HG02759 (cell line): ENCODE measurements at regions not wholly inside any gene's neighbourhood (a gene's known extent, or its start where the extent isn't known, plus 50 kb on each side); places are given as distances from the start of the nearest gene placed in this dataset.
A peak's percentile ranks its signal among the peaks of the same experiment; 100 is the strongest.
"Not testable (repeated sequence)": the region's sequence is repeated elsewhere in the genome, so short reads cannot be mapped to it uniquely, and the experiment has no call there.

Experiments used
- ATAC-seq: cut with Tn5 transposase; IDR thresholded peaks from one replicate; pipeline ENCODE4 v1.9.1; 2021; ENCODE audit warnings: mild to moderate bottlenecking, moderate library complexity; ENCODE audit not compliant: unreplicated experiment

GRCh38 chr21:15199414-15200383 lies 134.9 kb upstream of the NRIP1 start:
- no peak for ATAC-seq

- no peak for ATAC-seq
Observed at GRCh38 chr21:15203740-15204139, 138.9 kb upstream of the NRIP1 start.

DNA sequence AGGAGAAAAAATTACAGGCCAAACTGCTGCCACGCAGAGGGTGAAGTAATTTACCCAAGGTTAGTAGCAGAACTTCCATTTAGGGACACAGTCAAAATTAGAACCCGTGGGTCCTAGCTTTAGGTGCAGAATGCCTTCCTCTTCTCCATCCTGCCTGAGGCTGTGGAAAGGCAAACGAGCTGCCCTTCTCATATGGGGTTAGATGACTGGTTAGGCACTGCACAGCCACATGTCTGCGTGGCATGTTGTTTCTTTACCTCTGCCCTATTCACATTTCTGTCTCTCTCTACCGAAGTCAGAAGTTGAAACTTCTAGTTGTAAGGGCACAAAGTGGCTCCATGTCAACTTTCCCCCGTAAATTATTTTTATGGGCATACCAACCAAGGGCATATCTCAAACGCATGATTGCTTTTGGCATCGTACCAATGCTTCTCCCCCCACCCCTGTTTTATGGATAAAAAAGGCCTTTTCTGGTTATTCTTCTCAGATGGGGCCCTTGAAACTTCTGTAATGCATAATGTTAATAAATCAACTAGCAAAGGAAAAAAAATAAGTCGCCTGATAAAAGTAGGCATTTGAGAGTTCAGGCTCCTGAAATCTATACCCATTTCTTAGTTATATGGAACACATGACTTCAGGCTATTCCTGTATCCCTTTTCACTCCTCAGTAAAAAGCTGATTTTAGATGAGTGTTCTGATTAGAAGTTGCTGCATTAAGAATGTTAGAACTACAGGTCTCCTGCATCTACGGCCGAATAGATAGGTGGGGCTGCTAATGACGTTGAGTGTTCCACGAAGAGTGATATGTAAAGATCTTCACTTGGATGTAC lies 139.6 kb upstream of the NRIP1 start:
- ATAC-seq = no peak

DNA sequence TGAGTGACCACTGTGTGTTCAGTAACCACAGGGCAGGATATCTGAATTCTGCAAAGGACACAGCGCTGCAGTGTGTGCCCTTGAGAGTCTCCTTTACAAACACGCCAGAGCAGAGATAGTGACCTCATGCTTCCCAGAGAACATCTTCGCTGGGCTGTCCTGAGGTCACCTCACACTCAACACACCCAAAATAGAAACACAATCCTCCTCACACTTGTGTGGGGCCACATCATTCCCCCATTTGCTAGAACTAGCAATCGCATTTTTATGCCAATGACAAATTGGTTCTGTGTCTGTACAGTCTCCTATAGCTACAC lies 140.1 kb upstream of the NRIP1 start:
- ATAC-seq = no peak

DNA sequence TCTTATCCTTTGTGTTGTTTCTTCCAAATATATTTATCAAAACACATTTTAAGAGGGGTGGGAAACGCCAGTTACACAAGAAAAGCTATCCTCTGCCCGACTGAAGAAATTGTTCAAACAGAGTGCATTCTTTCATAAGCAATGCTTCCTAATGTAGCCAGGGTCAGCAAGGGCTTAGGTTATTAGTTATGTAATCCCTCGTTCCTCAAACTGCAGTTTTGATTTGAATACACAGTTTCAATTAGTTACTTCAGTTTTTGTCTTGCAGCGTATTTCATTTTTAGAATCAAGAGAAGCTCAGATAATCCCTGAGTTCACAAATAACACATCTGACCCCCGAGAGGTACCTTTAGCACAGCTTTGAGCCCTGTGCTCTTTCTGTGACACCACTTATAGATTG lies 141.7 kb upstream of the NRIP1 start:
- ATAC-seq = peak; percentile 88

GRCh38 chr21:15207231-15207630 lies 142.4 kb upstream of the NRIP1 start:
- no peak for ATAC-seq

DNA sequence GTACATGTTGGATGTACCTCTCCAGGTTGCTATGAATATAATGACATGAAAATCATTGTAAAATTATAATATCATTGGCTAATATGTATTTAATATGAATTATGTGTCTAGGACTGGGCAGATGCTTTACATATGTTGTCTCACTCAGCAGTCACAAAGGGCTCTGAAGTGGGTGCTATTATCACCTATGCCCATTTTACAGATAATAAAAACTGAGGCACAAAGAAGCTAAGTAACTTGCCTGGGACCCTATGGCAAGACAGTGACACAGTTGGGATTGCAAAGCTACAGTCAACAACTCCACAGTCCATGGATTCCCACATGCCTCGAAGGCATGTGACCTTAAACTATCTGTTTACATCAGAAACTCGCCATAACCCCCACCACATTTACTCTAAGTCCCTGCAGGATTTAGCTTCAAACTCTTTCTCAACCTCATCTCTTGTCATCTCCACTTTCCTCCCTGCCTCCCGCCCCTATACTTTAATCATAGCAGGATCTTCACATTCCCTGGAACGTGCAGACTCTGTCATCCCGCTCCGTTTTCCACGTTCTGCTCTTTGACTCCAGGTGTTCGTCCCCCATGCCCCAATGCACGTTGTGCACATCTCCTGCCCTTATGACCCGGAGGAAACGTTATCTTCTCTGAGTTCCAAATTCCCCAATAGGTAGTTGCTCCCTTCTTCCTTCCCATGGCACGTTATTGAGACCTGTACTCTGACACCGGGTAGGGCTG lies 143.0 kb upstream of the NRIP1 start:
- ATAC-seq = no peak

GRCh38 chr21:15208786-15209185 lies 144.0 kb upstream of the NRIP1 start:
- no peak for ATAC-seq

DNA sequence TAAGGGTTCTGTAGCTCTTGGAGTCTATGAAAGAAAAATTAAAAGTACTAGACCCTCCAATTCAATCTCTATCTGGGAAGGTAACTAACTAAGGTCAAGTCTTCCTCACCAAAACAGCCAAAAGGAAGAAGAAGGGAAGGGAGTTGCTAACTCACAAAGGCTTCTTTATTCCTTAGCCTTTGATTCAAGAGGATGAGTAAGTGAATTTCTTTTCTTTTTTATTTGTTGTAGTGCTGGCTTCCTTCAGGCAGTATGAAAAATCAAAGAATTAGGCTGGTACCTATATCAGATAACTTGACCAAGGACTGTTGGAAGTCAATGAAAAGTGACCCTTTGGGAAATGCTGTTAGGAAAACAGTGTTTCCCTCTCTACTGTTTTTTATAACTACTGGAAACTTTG lies 144.4 kb upstream of the NRIP1 start:
- ATAC-seq = no peak

- no peak for ATAC-seq
Observed at GRCh38 chr21:15210235-15210678, 145.5 kb upstream of the NRIP1 start.

DNA sequence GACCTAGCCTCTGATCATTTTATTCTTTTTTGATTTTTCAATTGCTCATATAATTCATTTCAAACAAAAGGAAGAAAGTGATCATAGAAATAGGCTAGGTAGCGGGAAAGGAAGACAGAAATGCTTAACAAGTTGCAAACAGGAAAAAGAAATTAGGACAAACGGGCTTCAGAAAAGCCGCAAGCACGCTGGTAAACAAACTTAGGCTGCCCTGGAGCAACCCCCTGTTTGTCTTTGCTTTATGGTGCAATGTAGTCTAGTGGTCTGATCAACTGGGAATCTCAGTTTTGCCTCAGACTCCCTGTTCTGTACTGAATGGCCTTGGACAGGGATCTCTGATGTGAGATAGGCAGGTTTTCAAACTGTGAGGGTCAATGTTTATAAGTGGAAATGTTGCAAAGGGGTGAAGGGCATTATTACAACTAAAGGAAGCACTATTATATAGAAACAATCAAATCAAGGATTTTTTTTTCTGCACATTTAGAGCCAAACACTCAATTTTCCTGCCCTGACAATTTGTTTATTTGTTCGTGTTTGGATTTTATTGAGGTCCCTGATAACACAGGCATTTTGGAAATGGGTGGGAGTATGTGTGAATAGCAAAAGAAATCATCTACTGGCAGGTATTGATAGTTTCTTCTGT lies 146.8 kb upstream of the NRIP1 start:
- ATAC-seq = no peak

- ATAC-seq = no peak
Observed at GRCh38 chr21:15212206-15212605, 147.4 kb upstream of the NRIP1 start.

DNA sequence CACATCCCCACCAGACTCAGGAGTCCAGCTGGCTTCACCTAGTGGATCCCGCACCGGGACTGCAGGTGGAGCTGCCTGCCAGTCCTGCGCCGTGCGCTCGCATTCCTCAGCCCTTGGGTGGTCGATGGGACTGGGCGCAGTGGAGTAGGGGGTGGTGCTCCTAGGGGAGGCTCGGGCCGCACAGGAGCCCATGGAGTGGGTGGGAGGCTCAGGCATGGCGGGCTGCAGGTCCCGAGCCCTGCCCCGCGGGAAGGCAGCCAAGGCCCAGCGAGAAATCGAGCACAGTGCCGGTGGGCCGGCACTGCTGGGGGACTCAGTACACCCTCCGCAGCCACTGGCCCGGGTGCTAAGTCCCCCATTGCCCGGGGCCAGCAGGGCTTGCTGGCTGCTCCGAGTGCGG lies 153.7 kb upstream of the NRIP1 start:
- ATAC-seq = not testable (repeated sequence)

- no peak for ATAC-seq
Observed at GRCh38 chr21:15219039-15219438, 154.2 kb upstream of the NRIP1 start.

DNA sequence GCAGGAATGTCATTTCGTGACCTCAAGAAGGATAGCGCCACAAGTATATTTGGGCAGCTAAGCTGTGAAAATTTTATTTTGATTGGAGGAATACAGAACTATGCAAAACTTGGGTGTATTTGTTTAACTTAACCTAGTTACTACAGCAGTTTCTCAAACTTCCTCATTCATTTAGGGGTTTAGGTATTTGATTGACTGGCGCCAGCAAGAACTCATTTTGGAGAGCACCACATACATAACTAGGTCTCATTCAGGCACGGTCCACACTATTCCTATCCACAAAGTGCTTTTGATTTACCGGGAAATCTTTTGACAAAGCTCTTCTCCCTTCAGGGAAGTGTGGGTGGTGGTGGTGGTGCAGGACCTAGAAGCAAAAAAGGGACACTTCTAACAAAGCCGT lies 155.1 kb upstream of the NRIP1 start:
- no peak for ATAC-seq

DNA sequence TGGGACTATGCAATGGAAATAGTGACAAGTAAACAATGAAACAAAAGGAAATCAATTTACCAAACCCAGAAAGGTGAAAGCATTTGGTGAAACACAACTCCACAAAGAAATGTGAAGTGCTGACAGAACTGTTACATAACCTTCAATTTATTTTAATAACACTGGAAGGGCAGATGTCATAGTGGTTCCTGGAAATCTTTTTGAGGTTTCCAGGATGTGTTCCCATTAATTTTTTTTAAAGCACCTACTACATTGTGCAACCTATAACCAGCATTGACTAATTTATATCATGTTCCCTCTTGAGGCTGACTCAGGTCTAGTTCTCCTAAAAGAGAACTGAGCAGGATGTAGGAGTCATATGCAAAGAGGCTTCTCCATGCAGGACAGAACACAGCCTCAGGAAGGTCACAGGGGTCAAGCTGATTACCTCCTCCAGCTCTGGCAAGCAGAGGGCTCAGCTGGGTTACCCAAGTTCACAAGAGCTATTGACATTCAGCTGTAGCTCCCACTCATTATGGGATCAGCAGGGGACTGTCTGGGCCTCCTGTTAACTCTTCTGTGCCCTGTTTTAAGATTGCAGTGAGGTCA lies 157.1 kb upstream of the NRIP1 start:
- no peak for ATAC-seq

DNA sequence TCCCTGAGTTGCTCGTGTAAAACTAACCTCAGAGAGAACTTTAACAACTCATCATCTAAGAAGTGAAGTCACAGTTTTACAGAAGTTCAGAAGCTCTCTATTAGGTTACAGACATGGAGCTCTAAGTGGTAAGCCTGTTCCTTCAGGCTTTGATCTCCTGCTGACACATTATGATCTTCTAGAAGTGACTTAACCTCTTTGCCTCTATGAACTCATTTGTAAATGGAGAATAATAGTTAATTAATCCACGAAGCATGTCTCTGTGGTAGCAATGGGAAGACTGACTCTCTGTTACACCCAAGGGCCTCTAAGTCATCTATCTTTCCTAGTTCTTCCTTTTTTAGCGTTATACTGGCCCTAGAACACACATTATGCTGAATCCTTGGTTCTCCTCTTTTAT lies 157.9 kb upstream of the NRIP1 start:
- ATAC-seq = no peak

DNA sequence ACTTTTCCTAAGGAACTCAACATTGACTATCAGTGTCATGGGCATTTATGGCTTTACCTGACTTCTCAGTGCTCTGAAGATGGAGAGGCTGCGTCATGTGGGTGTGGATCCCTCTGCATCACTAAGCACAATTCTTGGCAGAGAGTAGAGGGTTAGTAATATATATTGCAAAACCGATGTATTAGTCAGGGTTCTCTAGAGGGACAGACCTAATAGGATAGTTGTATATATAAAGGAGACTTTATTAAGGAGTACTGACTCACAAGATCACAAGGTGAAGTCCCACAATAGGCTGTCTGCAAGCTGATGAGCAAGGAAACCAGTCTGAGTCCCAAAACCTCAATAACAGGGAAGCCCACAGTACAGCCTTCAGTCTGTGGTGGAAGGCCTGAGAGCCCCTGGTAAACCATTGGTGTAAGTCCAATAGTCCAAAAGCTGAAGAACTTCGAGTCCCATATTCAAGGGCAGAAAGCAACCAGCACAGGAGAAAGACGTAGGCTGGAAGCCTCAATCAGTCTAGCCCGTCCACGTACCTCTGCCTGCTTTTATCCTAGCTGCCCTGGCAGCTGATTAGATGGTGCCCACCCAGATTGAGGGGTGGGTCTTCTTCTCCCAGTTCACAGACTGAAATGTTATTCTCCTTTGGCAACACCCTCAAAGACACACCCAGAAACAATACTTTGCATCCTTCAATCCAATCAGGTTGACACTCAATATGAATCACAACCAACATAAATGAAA lies 159.7 kb upstream of the NRIP1 start:
- no peak for ATAC-seq

- ATAC-seq = no peak
Observed at GRCh38 chr21:15227919-15228318, 163.1 kb upstream of the NRIP1 start.

DNA sequence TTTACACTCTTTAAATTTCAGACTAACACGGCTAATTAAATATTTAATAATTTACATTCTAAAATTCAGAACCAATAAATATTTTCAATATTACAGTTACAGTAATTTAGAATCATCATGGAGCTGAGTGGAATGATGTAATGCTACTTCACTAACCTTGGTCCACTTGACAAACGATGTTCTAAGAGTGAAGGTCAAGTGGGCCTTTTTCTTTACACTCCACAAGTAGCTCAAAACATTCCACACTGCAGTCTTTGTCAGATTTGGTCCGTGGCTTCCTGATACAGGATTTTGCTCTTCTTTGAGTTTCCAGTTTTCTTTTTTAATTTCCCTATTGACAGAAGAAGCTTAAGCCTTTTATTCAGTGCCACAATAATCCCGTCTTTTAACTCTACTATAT lies 164.6 kb upstream of the NRIP1 start:
- no peak for ATAC-seq
